ENCODE measurements at regions not wholly inside any gene's neighbourhood (a gene's known extent, or its start where the extent isn't known, plus 50 kb on each side); places are given as distances from the start of the nearest gene placed in this dataset.

GRCh38 chr20:50394569-50394968 is 115.6 kb upstream of the PTPN1 start:
- no peak for DNase-seq

GRCh38 chr20:50395251-50395729 is 114.9 kb upstream of the PTPN1 start:
- no peak for DNase-seq

- DNase-seq = no peak
These were observed 114.2 kb upstream of the PTPN1 start for GRCh38 chr20:50395914-50396488.

GRCh38 chr20:50396623-50397022 is 113.6 kb upstream of the PTPN1 start:
- DNase-seq = no peak

GRCh38 chr20:50397058-50397457 is 113.1 kb upstream of the PTPN1 start:
- DNase-seq = no peak

GRCh38 chr20:50398064-50398463 is 112.1 kb upstream of the PTPN1 start:
- no peak for DNase-seq

GRCh38 chr20:50398471-50398820 is 111.7 kb upstream of the PTPN1 start:
- DNase-seq = no peak

- no peak for DNase-seq
These were observed 111.2 kb upstream of the PTPN1 start for GRCh38 chr20:50398821-50399554.

- DNase-seq = no peak
These were observed 110.6 kb upstream of the PTPN1 start for GRCh38 chr20:50399555-50399916.

GRCh38 chr20:50399917-50400704 is 110.1 kb upstream of the PTPN1 start:
- no peak for DNase-seq

- no peak for DNase-seq
These were observed 109.2 kb upstream of the PTPN1 start for GRCh38 chr20:50400705-50401586.

- DNase-seq = no peak
These were observed 108.4 kb upstream of the PTPN1 start for GRCh38 chr20:50401587-50402418.

GRCh38 chr20:50403565-50404418 is 106.4 kb upstream of the PTPN1 start:
- DNase-seq = no peak

- no peak for DNase-seq
These were observed 105.6 kb upstream of the PTPN1 start for GRCh38 chr20:50404419-50405234.

- no peak for DNase-seq
These were observed 104.8 kb upstream of the PTPN1 start for GRCh38 chr20:50405235-50405914.

- DNase-seq = no peak
These were observed 104.1 kb upstream of the PTPN1 start for GRCh38 chr20:50405915-50406609.

GRCh38 chr20:50406610-50407136 is 103.5 kb upstream of the PTPN1 start:
- DNase-seq = no peak

- no peak for DNase-seq
These were observed 101.4 kb upstream of the PTPN1 start for GRCh38 chr20:50408526-50409364.
